Thoracic aorta (tissue), 2 donors: ENCODE measurements at regions not wholly inside any gene's neighbourhood (a gene's known extent, or its start where the extent isn't known, plus 50 kb on each side); places are given as distances from the start of the nearest gene placed in this dataset.

ENCODE experiments used
- ATAC-seq: fragments of 150-250 bp; one replicate; pipeline ENCODE4 v1.8.0; 2017; ENCODE audit warnings: low read depth; ENCODE audit not compliant: insufficient number of reproducible peaks, low FRiP score
- DNase-seq: peaks from one replicate; pipeline ENCODE4 v3.0.0-alpha.2; 2020; ENCODE audit warnings: low spot score
- H3K27ac ChIP-seq, 2 donors: fragments of 200-600 bp; sonication (generic); 1 replicate in 1 of 2; 2 replicates in 1 of 2; pipeline ENCODE4 v1.5.1; 2016; ENCODE audit warnings: mild to moderate bottlenecking in 2 of 2, moderate library complexity in 2 of 2
- H3K27me3 ChIP-seq: fragments of 200-600 bp; sonication (generic); replicated peaks from 2 replicates; pipeline ENCODE4 v1.6.0; 2016; ENCODE audit warnings: mild to moderate bottlenecking; ENCODE audit not compliant: insufficient read depth
- H3K36me3 ChIP-seq: fragments of 200-600 bp; sonication (generic); one replicate; pipeline ENCODE4 v1.5.1; 2016
- H3K4me1 ChIP-seq, 2 donors: fragments of 200-600 bp; sonication (generic); 1 replicate in 1 of 2; 2 replicates in 1 of 2; pipeline versions ENCODE4 v1.5.1 to v1.6.0; 2016; ENCODE audit warnings: low read depth in 2 of 2, mild to moderate bottlenecking in 1 of 2; ENCODE audit not compliant: control insufficient read depth in 1 of 2
- H3K4me3 ChIP-seq: fragments of 200-600 bp; sonication (generic); 2 replicates; pipeline ENCODE4 v1.5.1; 2016; ENCODE audit warnings: mild to moderate bottlenecking
- H3K9me3 ChIP-seq: fragments of 200-600 bp; sonication (generic); 2 replicates; pipeline ENCODE4 v1.5.1; 2016
- CTCF ChIP-seq: fragments of 200-600 bp; sonication (generic); IDR thresholded peaks from one replicate; pipeline ENCODE4 v1.5.1; 2019; ENCODE audit warnings: antibody characterized with exemption

GRCh38 chr13:23960566-23961156, 63.4 kb upstream of the C1QTNF9B start:
- DNase-seq (no peak), ATAC-seq (no peak)
- no peaks in the 10 kb centered on the region for H3K36me3 ChIP-seq

GRCh38 chr13:23963184-23963931, 66.1 kb upstream of the C1QTNF9B start:
- no peak for DNase-seq
- TF ChIP-seq CTCF: no peak
- H3K4me3 ChIP-seq: no peak overlapping the region
- H3K27me3 ChIP-seq: no peaks in the 10 kb centered on the region
- H3K9me3 ChIP-seq: no peaks in the 10 kb centered on the region
- no peak for ATAC-seq
- H3K4me1 ChIP-seq: no peaks in the 10 kb centered on the region
- no peaks in the 10 kb centered on the region for H3K36me3 ChIP-seq
- H3K27ac ChIP-seq: no peak overlapping the region

More at GRCh38 chr13:23960566-23961156, 63.4 kb upstream of the C1QTNF9B start:
- peak; percentile 30 for TF ChIP-seq CTCF
- Histone ChIP-seq H3K4me1 (no peaks in the 10 kb centered on the region), H3K9me3 (no peaks in the 10 kb centered on the region), H3K4me3 (no peak overlapping the region), H3K27me3 (no peaks in the 10 kb centered on the region), H3K27ac (no peak overlapping the region)

GRCh38 chr13:23963947-23964346, 66.6 kb upstream of the C1QTNF9B start:
- Histone ChIP-seq H3K27me3 (no peaks in the 10 kb centered on the region), H3K9me3 (no peaks in the 10 kb centered on the region), H3K36me3 (no peaks in the 10 kb centered on the region), H3K4me1 (no peaks in the 10 kb centered on the region), H3K27ac (no peak overlapping the region), H3K4me3 (no peak overlapping the region)
- no peak for TF ChIP-seq CTCF
- DNase-seq (no peak), ATAC-seq (no peak)

GRCh38 chr13:23965346-23965745, 68.0 kb upstream of the C1QTNF9B start:
- Histone ChIP-seq H3K27me3 (no peaks in the 10 kb centered on the region), H3K4me3 (no peak overlapping the region), H3K9me3 (no peaks in the 10 kb centered on the region), H3K27ac (no peak overlapping the region), H3K4me1 (no peaks in the 10 kb centered on the region), H3K36me3 (no peaks in the 10 kb centered on the region)
- no peak for TF ChIP-seq CTCF
- DNase-seq (no peak), ATAC-seq (no peak)

GRCh38 chr13:23966221-23966690, 69.0 kb upstream of the C1QTNF9B start:
- no peaks in the 10 kb centered on the region for H3K27me3 ChIP-seq
- H3K4me1 ChIP-seq: no peaks in the 10 kb centered on the region
- ATAC-seq (no peak), DNase-seq (no peak)
- H3K27ac ChIP-seq: no peak overlapping the region
- no peaks in the 10 kb centered on the region for H3K9me3 ChIP-seq
- no peak for TF ChIP-seq CTCF
- no peaks in the 10 kb centered on the region for H3K36me3 ChIP-seq
- H3K4me3 ChIP-seq: peak overlapping the region; percentile 37
